Activated T-helper 1 cell treated with anti-CD3 and anti-CD28 coated beads, Interleukin-12 subunit alpha, Interleukin-12 subunit beta, Interleukin-2, Interleukin-4 antibody, amounts not matched to agents 30 ng/mL and 10 ng/mL and 1 ng/mL, durations not matched to agents 14 hours and 24 hours and 36 hours (primary cell): ENCODE measurements at regions not wholly inside any gene's neighbourhood (a gene's known extent, or its start where the extent isn't known, plus 50 kb on each side); places are given as distances from the start of the nearest gene placed in this dataset.
"Not testable (repeated sequence)": the region's sequence is repeated elsewhere in the genome, so short reads cannot be mapped to it uniquely, and the experiment has no call there.

Experiments
- DNase-seq: peaks from one replicate; pipeline ENCODE4 v3.0.0; 2021; ENCODE audit warnings: low spot score
- H3K27ac Mint-ChIP-seq: one replicate; pipeline ENCODE4 v1.8.0; 2021; ENCODE audit warnings: mild to moderate bottlenecking, mixed read lengths
- H3K27me3 Mint-ChIP-seq: one replicate; pipeline ENCODE4 v1.8.0; 2022; ENCODE audit warnings: mild to moderate bottlenecking, moderate library complexity, mixed read lengths; ENCODE audit not compliant: insufficient read depth
- H3K36me3 Mint-ChIP-seq: one replicate; pipeline ENCODE4 v1.8.0; 2021; ENCODE audit warnings: low read depth, mixed read lengths
- H3K4me1 Mint-ChIP-seq: one replicate; pipeline ENCODE4 v1.8.0; 2021; ENCODE audit warnings: low read depth, mixed read lengths
- H3K4me3 Mint-ChIP-seq: one replicate; pipeline ENCODE4 v1.8.0; 2021; ENCODE audit warnings: mild to moderate bottlenecking, moderate library complexity, mixed read lengths
- H3K9me3 Mint-ChIP-seq: one replicate; pipeline ENCODE4 v1.8.0; 2021; ENCODE audit warnings: mixed read lengths
- intact Hi-C: fragments of 100-400 bp; cut with micrococcal nuclease; formaldehyde crosslinking; loops from one replicate; pipeline ENCODE4 v1.15.1; 2024

GRCh38 chr1:195686764-195687163, 921.5 kb downstream of the KCNT2 start:
- no peak for DNase-seq
- H3K9me3 Mint-ChIP-seq: no peaks in the 10 kb centered on the region

GRCh38 chr1:195664628-195665027, 943.6 kb downstream of the KCNT2 start:
- Mint-ChIP-seq H3K4me3 (no peak overlapping the region), H3K27me3 (no peaks in the 10 kb centered on the region), H3K27ac (no peak overlapping the region), H3K9me3 (peaks cover 4% of the 10 kb centered on the region), H3K36me3 (no peaks in the 10 kb centered on the region), H3K4me1 (no peaks in the 10 kb centered on the region)
- DNase-seq: no peak
- intact Hi-C loops: no loop called here

More at GRCh38 chr1:195686764-195687163, 921.5 kb downstream of the KCNT2 start:
- Mint-ChIP-seq H3K27me3 (no peaks in the 10 kb centered on the region), H3K4me3 (no peak overlapping the region), H3K4me1 (no peaks in the 10 kb centered on the region), H3K27ac (no peak overlapping the region), H3K36me3 (no peaks in the 10 kb centered on the region)
- intact Hi-C loops: no loop called here

GRCh38 chr1:195663549-195664280, 944.5 kb downstream of the KCNT2 start:
- H3K27ac Mint-ChIP-seq: no peak overlapping the region
- H3K27me3 Mint-ChIP-seq: no peaks in the 10 kb centered on the region
- no peak for DNase-seq
- intact Hi-C loops: no loop called here
- H3K9me3 Mint-ChIP-seq: peaks cover 4% of the 10 kb centered on the region
- H3K4me3 Mint-ChIP-seq: no peak overlapping the region
- H3K4me1 Mint-ChIP-seq: no peaks in the 10 kb centered on the region
- H3K36me3 Mint-ChIP-seq: no peaks in the 10 kb centered on the region

- Mint-ChIP-seq H3K27ac (no peak overlapping the region), H3K27me3 (no peaks in the 10 kb centered on the region), H3K4me1 (no peaks in the 10 kb centered on the region), H3K36me3 (no peaks in the 10 kb centered on the region), H3K4me3 (no peak overlapping the region), H3K9me3 (no peaks in the 10 kb centered on the region)
- DNase-seq: no peak
- intact Hi-C loops: no loop called here
These were observed 951.5 kb downstream of the KCNT2 start for GRCh38 chr1:195656780-195657179.

GRCh38 chr1:195648875-195649274, 959.4 kb downstream of the KCNT2 start:
- H3K27me3 Mint-ChIP-seq: not testable (repeated sequence)

GRCh38 chr1:195637539-195637938, 970.7 kb downstream of the KCNT2 start:
- no peaks in the 10 kb centered on the region for H3K27me3 Mint-ChIP-seq
- no peaks in the 10 kb centered on the region for H3K4me1 Mint-ChIP-seq
- no peaks in the 10 kb centered on the region for H3K9me3 Mint-ChIP-seq
- no peak overlapping the region for H3K27ac Mint-ChIP-seq
- no peak overlapping the region for H3K4me3 Mint-ChIP-seq
- H3K36me3 Mint-ChIP-seq: no peaks in the 10 kb centered on the region
- intact Hi-C loops: no loop called here
- DNase-seq: no peak

More at GRCh38 chr1:195648875-195649274, 959.4 kb downstream of the KCNT2 start:
- DNase-seq, intact Hi-C loops, H3K36me3 Mint-ChIP-seq, H3K4me1 Mint-ChIP-seq, H3K27ac Mint-ChIP-seq, H3K9me3 Mint-ChIP-seq, H3K4me3 Mint-ChIP-seq: not testable (repeated sequence)

GRCh38 chr1:195618287-195618686, 990.0 kb downstream of the KCNT2 start:
- Mint-ChIP-seq H3K4me1 (no peaks in the 10 kb centered on the region), H3K9me3 (peaks cover 13% of the 10 kb centered on the region), H3K27me3 (no peaks in the 10 kb centered on the region), H3K36me3 (no peaks in the 10 kb centered on the region), H3K27ac (no peak overlapping the region), H3K4me3 (no peak overlapping the region)
- intact Hi-C loops: no loop called here
- DNase-seq: no peak

- no peak overlapping the region for H3K4me3 Mint-ChIP-seq
- H3K9me3 Mint-ChIP-seq: peaks cover 6% of the 10 kb centered on the region
- intact Hi-C loops: no loop called here
- no peak overlapping the region for H3K27ac Mint-ChIP-seq
- DNase-seq: no peak
- H3K36me3 Mint-ChIP-seq: no peaks in the 10 kb centered on the region
- H3K4me1 Mint-ChIP-seq: no peaks in the 10 kb centered on the region
- no peaks in the 10 kb centered on the region for H3K27me3 Mint-ChIP-seq
These were observed 991.1 kb downstream of the KCNT2 start for GRCh38 chr1:195617106-195617505.

- Mint-ChIP-seq H3K4me1 (no peaks in the 10 kb centered on the region), H3K9me3 (peaks cover 7% of the 10 kb centered on the region), H3K27me3 (no peaks in the 10 kb centered on the region), H3K27ac (no peak overlapping the region), H3K36me3 (no peaks in the 10 kb centered on the region), H3K4me3 (no peak overlapping the region)
- intact Hi-C loops: no loop called here
- no peak for DNase-seq
These were observed 999.4 kb downstream of the KCNT2 start for GRCh38 chr1:195608883-195609282.

GRCh38 chr1:195606483-195606882, 1001.8 kb downstream of the KCNT2 start:
- no peak overlapping the region for H3K4me3 Mint-ChIP-seq
- no peak for DNase-seq
- H3K27ac Mint-ChIP-seq: no peak overlapping the region
- intact Hi-C loops: no loop called here
- H3K27me3 Mint-ChIP-seq: no peaks in the 10 kb centered on the region
- no peaks in the 10 kb centered on the region for H3K4me1 Mint-ChIP-seq
- no peaks in the 10 kb centered on the region for H3K36me3 Mint-ChIP-seq
- H3K9me3 Mint-ChIP-seq: peaks cover 10% of the 10 kb centered on the region

- Mint-ChIP-seq H3K27ac (no peak overlapping the region), H3K4me1 (no peaks in the 10 kb centered on the region), H3K27me3 (no peaks in the 10 kb centered on the region), H3K9me3 (peaks cover 4% of the 10 kb centered on the region), H3K36me3 (no peaks in the 10 kb centered on the region), H3K4me3 (no peak overlapping the region)
- intact Hi-C loops: no loop called here
- DNase-seq: no peak
These were observed 1004.0 kb downstream of the KCNT2 start for GRCh38 chr1:195604287-195604686.

GRCh38 chr1:195597891-195598290, 1010.3 kb downstream of the KCNT2 start:
- H3K36me3 Mint-ChIP-seq: no peaks in the 10 kb centered on the region
- no peaks in the 10 kb centered on the region for H3K4me1 Mint-ChIP-seq
- no peak overlapping the region for H3K27ac Mint-ChIP-seq
- intact Hi-C loops: no loop called here
- H3K27me3 Mint-ChIP-seq: no peaks in the 10 kb centered on the region
- no peak for DNase-seq
- H3K9me3 Mint-ChIP-seq: peaks cover 4% of the 10 kb centered on the region
- H3K4me3 Mint-ChIP-seq: no peak overlapping the region

- intact Hi-C loops: no loop called here
- Mint-ChIP-seq H3K27me3 (no peaks in the 10 kb centered on the region), H3K4me1 (no peaks in the 10 kb centered on the region), H3K36me3 (no peaks in the 10 kb centered on the region), H3K4me3 (no peak overlapping the region), H3K27ac (no peak overlapping the region), H3K9me3 (no peaks in the 10 kb centered on the region)
- no peak for DNase-seq
These were observed 1013.5 kb downstream of the KCNT2 start for GRCh38 chr1:195594773-195595172.

GRCh38 chr1:195594322-195594721, 1013.9 kb downstream of the KCNT2 start:
- Mint-ChIP-seq H3K4me1 (no peaks in the 10 kb centered on the region), H3K27me3 (no peaks in the 10 kb centered on the region), H3K4me3 (no peak overlapping the region), H3K36me3 (no peaks in the 10 kb centered on the region), H3K9me3 (no peaks in the 10 kb centered on the region), H3K27ac (no peak overlapping the region)
- intact Hi-C loops: no loop called here
- DNase-seq: no peak
